HepG2 (cell line): ENCODE measurements at regions not wholly inside any gene's neighbourhood (a gene's known extent, or its start where the extent isn't known, plus 50 kb on each side); places are given as distances from the start of the nearest gene placed in this dataset.
A peak's percentile ranks its signal among the peaks of the same experiment; 100 is the strongest.

ENCODE experiments used
- ATAC-seq: fragments of 200-7000 bp; cut with Tn5 transposase; 3 replicates; pipeline ENCODE4 v1.9.1; 2020; ENCODE audit warnings: mild to moderate bottlenecking, moderate library complexity
- BruUV-seq: library from RNA; stranded (reverse); fragments of 400-500 nt; replicated peaks from 2 replicates; lab custom pipeline; 2021; lab: Mats Ljungman, UMichigan
- CTCF ChIA-PET: fragments of 300-600 bp; formaldehyde crosslinking; extraction: SDS; loops from one replicate; lab custom pipeline; 2021; ENCODE audit warnings: low total read pairs, inconsistent platforms, low intra/inter-chr PET ratio; lab: Yijun Ruan, JAX
- POLR2A ChIA-PET: fragments of 350-600 bp; sonication (Branson Sonifier 250); formaldehyde crosslinking; loops from one replicate; lab custom pipeline; 2020; ENCODE audit warnings: antibody characterized with exemption, inconsistent platforms; lab: Yijun Ruan, JAX
- DNase-seq: peaks from one replicate; pipeline ENCODE4 v3.0.0-alpha.2; 2015; ENCODE audit warnings: low spot score
- FAIRE-seq: peaks from 3 replicates; lab custom pipeline; 2011; peaks lifted over from hg19 to GRCh38; lab: Jason Lieb, UNC
- H2AFZ ChIP-seq: one replicate; pipeline ENCODE4 v1.6.1; 2011; ENCODE audit warnings: low read length, inconsistent platforms
- H3K27ac ChIP-seq: fragments of 300-600 bp; 3 replicates; pipeline ENCODE4 v1.8.0; 2011; ENCODE audit warnings: mixed run types, mild to moderate bottlenecking, mixed read lengths, low read length, inconsistent platforms; ENCODE audit not compliant: insufficient read depth; ENCODE audit errors: extremely low read length
- H3K27me3 ChIP-seq, 2 experiments: fragments of 200-600 bp in 1 of 2; 2 replicates in 1 of 2; 3 replicates in 1 of 2; pipeline versions ENCODE4 v1.6.0 to v1.8.0; 2011; ENCODE audit warnings: low read length in 2 of 2, mild to moderate bottlenecking in 2 of 2, moderate library complexity in 2 of 2, inconsistent platforms in 1 of 2; ENCODE audit not compliant: insufficient read depth in 2 of 2, control insufficient read depth in 1 of 2
- H3K36me3 ChIP-seq, 2 experiments: fragments of 200-600 bp in 1 of 2; replicated peaks in 1 of 2; 2 replicates in 1 of 2; 3 replicates in 1 of 2; pipeline versions ENCODE4 v1.5.1 to v1.8.0; 2011; ENCODE audit warnings: low read length in 2 of 2, inconsistent platforms in 1 of 2; ENCODE audit not compliant: insufficient read depth in 2 of 2, control insufficient read depth in 1 of 2
- H3K4me1 ChIP-seq: 2 replicates; pipeline ENCODE4 v1.5.1; 2012; ENCODE audit warnings: low read length, inconsistent platforms; ENCODE audit not compliant: insufficient read depth
- H3K4me2 ChIP-seq: 2 replicates; pipeline ENCODE4 v1.6.0; 2011; ENCODE audit warnings: low read depth, low read length, inconsistent platforms
- H3K4me3 ChIP-seq, 3 experiments: fragments of 200-600 bp in 1 of 3; sonication (generic), shearing (Covaris generic) in 1 of 3; replicated peaks in 1 of 3; 2 replicates each; pipeline ENCODE4 v1.5.1; 2011 to 2016; ENCODE audit warnings: low read length in 3 of 3, inconsistent platforms in 2 of 3, low read depth in 2 of 3, mild to moderate bottlenecking in 2 of 3, control low read depth in 1 of 3, mixed read lengths in 1 of 3; ENCODE audit not compliant: insufficient read depth in 1 of 3
- H3K79me2 ChIP-seq: one replicate; pipeline ENCODE4 v1.6.1; 2011; ENCODE audit warnings: low read length, inconsistent platforms; ENCODE audit not compliant: insufficient read depth
- H3K9ac ChIP-seq: 2 replicates; pipeline ENCODE4 v1.6.0; 2011; ENCODE audit warnings: mild to moderate bottlenecking, low read depth, low read length, inconsistent platforms; ENCODE audit not compliant: insufficient read depth
- H3K9me3 ChIP-seq: 2 replicates; pipeline ENCODE4 v1.5.1; 2012; ENCODE audit warnings: mild to moderate bottlenecking, low read length
- H4K20me1 ChIP-seq: 2 replicates; pipeline ENCODE4 v1.6.0; 2011; ENCODE audit warnings: inconsistent platforms, mild to moderate bottlenecking, low read length, moderate library complexity; ENCODE audit not compliant: insufficient read depth
- CCAR2 ChIP-seq: fragments of 200-400 bp; formaldehyde crosslinking; optimal IDR thresholded peaks from 2 replicates; pipeline ENCODE3; 2018; ENCODE audit warnings: low read depth, mild to moderate bottlenecking, low read length, moderate library complexity
- HIVEP1 ChIP-seq: sonication (generic); formaldehyde crosslinking; IDR thresholded peaks from 2 replicates; pipeline ENCODE4 v1.4.0; 2020; ENCODE audit warnings: mild to moderate bottlenecking, missing genetic modification reagents
- HOXA3 ChIP-seq: sonication (generic); formaldehyde crosslinking; IDR thresholded peaks from 2 replicates; pipeline ENCODE4 v1.5.0; 2020; ENCODE audit warnings: missing genetic modification reagents
- MED1 ChIP-seq: sonication (generic); formaldehyde crosslinking; IDR thresholded peaks from 2 replicates; pipeline ENCODE4 v1.4.0; 2020; ENCODE audit warnings: missing genetic modification reagents
- POLR2G ChIP-seq: fragments of 200-400 bp; formaldehyde crosslinking; IDR thresholded peaks from 2 replicates; pipeline ENCODE4 v1.6.1; 2018; ENCODE audit warnings: mild to moderate bottlenecking, low read depth, low read length, moderate library complexity
- SIX1 ChIP-seq: sonication (generic); formaldehyde crosslinking; IDR thresholded peaks from 2 replicates; pipeline ENCODE4 v1.4.0; 2020; ENCODE audit warnings: missing genetic modification reagents, borderline replicate concordance
- TEAD2 ChIP-seq: sonication (generic); formaldehyde crosslinking; IDR thresholded peaks from 2 replicates; pipeline ENCODE4 v1.9.0; 2021; ENCODE audit warnings: missing genetic modification reagents
- U2AF1 ChIP-seq: fragments of 200-400 bp; formaldehyde crosslinking; optimal IDR thresholded peaks from 2 replicates; pipeline ENCODE3; 2017; ENCODE audit warnings: mild to moderate bottlenecking, low read depth, low read length
- XBP1 ChIP-seq: sonication (generic); formaldehyde crosslinking; IDR thresholded peaks from 2 replicates; pipeline ENCODE4 v1.5.0; 2020; ENCODE audit warnings: missing genetic modification reagents
- ZFP1 ChIP-seq: IDR thresholded peaks from 2 replicates; pipeline ENCODE4 v1.6.1; 2016
- ZNF160 ChIP-seq: sonication (generic); formaldehyde crosslinking; IDR thresholded peaks from 2 replicates; pipeline ENCODE4 v1.8.0; 2022; ENCODE audit warnings: mild to moderate bottlenecking, inconsistent platforms, missing genetic modification reagents
- ZNF501 ChIP-seq: sonication (generic); formaldehyde crosslinking; IDR thresholded peaks from 2 replicates; pipeline ENCODE4 v1.5.1; 2020; ENCODE audit warnings: mild to moderate bottlenecking, moderate library complexity, missing genetic modification reagents
- ZNF713 ChIP-seq: sonication (generic); formaldehyde crosslinking; IDR thresholded peaks from 2 replicates; pipeline ENCODE4 v1.4.0; 2020; ENCODE audit warnings: mild to moderate bottlenecking, missing genetic modification reagents
- WGBS: methylation state at CpG from one replicate; pipeline ENCODE4 v1.1.6; 2017; ENCODE audit warnings: low lambda C conversion rate; 5-methylcytosine and 5-hydroxymethylcytosine counted together
- in situ Hi-C: cut with HindIII; loops from 2 replicates; pipeline ENCODE4 v1.10.0; 2017; ENCODE audit warnings: low pct_unique_long_range_greater_than_20kb; ENCODE audit not compliant: extremely low pct_ligation_motif_present
- intact Hi-C: fragments of 100-400 bp; cut with micrococcal nuclease; formaldehyde crosslinking; loops from one replicate; pipeline ENCODE4 v1.10.0; 2022; ENCODE audit not compliant: unreplicated experiment
- TF ChIP-seq, protein P1 (sequence below): sonication (generic); formaldehyde crosslinking; IDR thresholded peaks from 2 replicates; pipeline ENCODE4 v1.8.0; 2023; ENCODE audit warnings: mild to moderate bottlenecking, missing genetic modification reagents
- TF ChIP-seq, protein P2 (sequence below): sonication (generic); formaldehyde crosslinking; IDR thresholded peaks from 2 replicates; pipeline ENCODE4 v1.4.0; 2020; ENCODE audit warnings: missing genetic modification reagents, borderline replicate concordance
- TF ChIP-seq, protein P3 (sequence below): fragments of 450-650 bp; IDR thresholded peaks from 2 replicates; pipeline ENCODE4 v1.6.1; 2016

DNA sequence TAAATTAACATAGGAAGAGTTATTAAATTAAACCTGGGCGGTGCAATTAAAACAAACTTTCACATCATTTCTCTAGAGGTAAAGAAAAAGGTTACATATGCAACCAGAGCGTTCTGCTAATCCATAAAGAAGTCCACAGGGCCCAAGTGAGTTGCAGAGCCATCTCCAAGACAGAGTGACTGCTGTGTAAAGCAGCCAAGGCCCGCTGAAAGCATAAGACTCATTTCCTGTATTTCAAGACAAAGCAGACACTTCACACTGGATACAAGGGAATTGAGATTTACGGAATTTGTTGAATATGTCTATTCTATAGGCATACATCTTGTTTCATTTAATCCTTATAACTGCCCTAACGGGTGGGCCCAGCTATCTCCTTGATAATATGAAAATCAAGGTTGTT, 422.8 kb downstream of the CBLN4 start (continued):
- TF ChIP-seq U2AF1, result no peak
- TF ChIP-seq XBP1 (CRISPR knock-in tag), result no peak
- no peak for TF ChIP-seq ZFP1 (CRISPR knock-in tag)
- no peak for TF ChIP-seq CCAR2
- no peak for TF ChIP-seq TEAD2 (CRISPR knock-in tag)
- no peak for TF ChIP-seq HIVEP1 (CRISPR knock-in tag)
- no peak for TF ChIP-seq SIX1
- no peak for TF ChIP-seq HOXA3 (CRISPR knock-in tag)
- TF ChIP-seq ZNF501 (CRISPR knock-in tag), result no peak
- TF ChIP-seq, protein P1, sequence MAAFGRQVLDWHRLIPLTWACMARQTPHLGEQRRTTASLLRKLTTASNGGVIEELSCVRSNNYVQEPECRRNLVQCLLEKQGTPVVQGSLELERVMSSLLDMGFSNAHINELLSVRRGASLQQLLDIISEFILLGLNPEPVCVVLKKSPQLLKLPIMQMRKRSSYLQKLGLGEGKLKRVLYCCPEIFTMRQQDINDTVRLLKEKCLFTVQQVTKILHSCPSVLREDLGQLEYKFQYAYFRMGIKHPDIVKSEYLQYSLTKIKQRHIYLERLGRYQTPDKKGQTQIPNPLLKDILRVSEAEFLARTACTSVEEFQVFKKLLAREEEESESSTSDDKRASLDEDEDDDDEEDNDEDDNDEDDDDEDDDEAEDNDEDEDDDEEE (CRISPR knock-in tag), result no peak

DNA sequence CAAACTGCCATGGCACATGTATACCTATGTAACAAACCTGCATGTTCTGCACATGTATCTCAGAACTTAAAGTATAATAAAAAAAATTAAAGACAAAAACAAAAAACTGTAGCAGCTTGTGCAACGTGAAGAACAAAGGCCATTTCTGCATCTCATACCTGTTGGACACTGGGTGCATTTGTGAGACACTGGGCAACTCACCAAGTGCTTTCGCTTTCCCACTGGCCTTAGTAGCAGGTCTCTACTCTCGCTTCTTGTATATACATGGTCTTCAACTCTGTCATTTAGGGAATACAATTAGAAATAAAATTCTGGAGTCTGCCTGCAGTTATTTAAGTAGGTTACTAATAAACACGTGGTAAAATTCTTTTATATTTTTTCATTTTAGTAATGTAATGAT, 423.8 kb downstream of the CBLN4 start:
- intact Hi-C loops (no loop called here), in situ Hi-C loops (no loop called here)
- no peaks in the 10 kb centered on the region for H3K79me2 ChIP-seq
- no peak overlapping the region for H2AFZ ChIP-seq
- H3K27me3 ChIP-seq, result no peaks in the 10 kb centered on the region
- H3K27ac ChIP-seq, result no peak overlapping the region
- H3K4me2 ChIP-seq, result no peak overlapping the region
- no peaks in the 10 kb centered on the region for H3K4me1 ChIP-seq
- ChIA-PET CTCF (no interaction called here), POLR2A (no interaction called here)
- peaks cover 90% of the 10 kb centered on the region for H3K9me3 ChIP-seq
- H3K4me3 ChIP-seq, result no peak overlapping the region
- H3K36me3 ChIP-seq, result no peaks in the 10 kb centered on the region
- ATAC-seq, result no peak
- WGBS, result 22% methylated on average over 4 of the region's 4 CpGs
- no peaks in the 10 kb centered on the region for H4K20me1 ChIP-seq
- no peak overlapping the region for H3K9ac ChIP-seq
- no peak for FAIRE-seq
- no peak for DNase-seq
- BruUV-seq, result no TSS peak
- TF ChIP-seq POLR2G (no peak), ZNF160 (no peak), ZNF713 (CRISPR knock-in tag) (no peak), MED1 (CRISPR knock-in tag) (no peak)
- TF ChIP-seq, protein P2, sequence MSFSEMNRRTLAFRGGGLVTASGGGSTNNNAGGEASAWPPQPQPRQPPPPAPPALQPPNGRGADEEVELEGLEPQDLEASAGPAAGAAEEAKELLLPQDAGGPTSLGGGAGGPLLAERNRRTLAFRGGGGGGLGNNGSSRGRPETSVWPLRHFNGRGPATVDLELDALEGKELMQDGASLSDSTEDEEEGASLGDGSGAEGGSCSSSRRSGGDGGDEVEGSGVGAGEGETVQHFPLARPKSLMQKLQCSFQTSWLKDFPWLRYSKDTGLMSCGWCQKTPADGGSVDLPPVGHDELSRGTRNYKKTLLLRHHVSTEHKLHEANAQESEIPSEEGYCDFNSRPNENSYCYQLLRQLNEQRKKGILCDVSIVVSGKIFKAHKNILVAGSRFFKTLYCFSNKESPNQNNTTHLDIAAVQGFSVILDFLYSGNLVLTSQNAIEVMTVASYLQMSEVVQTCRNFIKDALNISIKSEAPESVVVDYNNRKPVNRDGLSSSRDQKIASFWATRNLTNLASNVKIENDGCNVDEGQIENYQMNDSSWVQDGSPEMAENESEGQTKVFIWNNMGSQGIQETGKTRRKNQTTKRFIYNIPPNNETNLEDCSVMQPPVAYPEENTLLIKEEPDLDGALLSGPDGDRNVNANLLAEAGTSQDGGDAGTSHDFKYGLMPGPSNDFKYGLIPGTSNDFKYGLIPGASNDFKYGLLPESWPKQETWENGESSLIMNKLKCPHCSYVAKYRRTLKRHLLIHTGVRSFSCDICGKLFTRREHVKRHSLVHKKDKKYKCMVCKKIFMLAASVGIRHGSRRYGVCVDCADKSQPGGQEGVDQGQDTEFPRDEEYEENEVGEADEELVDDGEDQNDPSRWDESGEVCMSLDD (CRISPR knock-in tag), result no peak
- TF ChIP-seq, protein P3, sequence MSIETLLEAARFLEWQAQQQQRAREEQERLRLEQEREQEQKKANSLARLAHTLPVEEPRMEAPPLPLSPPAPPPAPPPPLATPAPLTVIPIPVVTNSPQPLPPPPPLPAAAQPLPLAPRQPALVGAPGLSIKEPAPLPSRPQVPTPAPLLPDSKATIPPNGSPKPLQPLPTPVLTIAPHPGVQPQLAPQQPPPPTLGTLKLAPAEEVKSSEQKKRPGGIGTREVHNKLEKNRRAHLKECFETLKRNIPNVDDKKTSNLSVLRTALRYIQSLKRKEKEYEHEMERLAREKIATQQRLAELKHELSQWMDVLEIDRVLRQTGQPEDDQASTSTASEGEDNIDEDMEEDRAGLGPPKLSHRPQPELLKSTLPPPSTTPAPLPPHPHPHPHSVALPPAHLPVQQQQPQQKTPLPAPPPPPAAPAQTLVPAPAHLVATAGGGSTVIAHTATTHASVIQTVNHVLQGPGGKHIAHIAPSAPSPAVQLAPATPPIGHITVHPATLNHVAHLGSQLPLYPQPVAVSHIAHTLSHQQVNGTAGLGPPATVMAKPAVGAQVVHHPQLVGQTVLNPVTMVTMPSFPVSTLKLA, result peak; percentile 37; the same call in 1 of the 2 replicates
